Sigmoid colon (tissue), 6 donors: ENCODE measurements at regions not wholly inside any gene's neighbourhood (a gene's known extent, or its start where the extent isn't known, plus 50 kb on each side); places are given as distances from the start of the nearest gene placed in this dataset.

Experiments used
- DNase-seq: peaks from one replicate; pipeline ENCODE4 v3.0.0-alpha.2; 2019
- H3K27ac ChIP-seq, 4 donors: fragments of 200-600 bp; sonication (generic); one replicate each; pipeline ENCODE4 v1.5.1; 2016 to 2019; ENCODE audit warnings: mild to moderate bottlenecking in 1 of 4
- H3K27me3 ChIP-seq, 3 donors: fragments of 200-600 bp; sonication (generic); one replicate each; pipeline ENCODE4 v1.5.1; 2019; ENCODE audit warnings: mild to moderate bottlenecking in 1 of 3
- H3K36me3 ChIP-seq, 4 donors: fragments of 200-600 bp; sonication (generic); one replicate each; pipeline ENCODE4 v1.5.1; 2016 to 2019
- H3K4me1 ChIP-seq, 4 donors: fragments of 200-600 bp; sonication (generic); one replicate each; pipeline ENCODE4 v1.5.1; 2017 to 2019
- H3K4me3 ChIP-seq, 4 donors: fragments of 200-600 bp; sonication (generic); one replicate each; pipeline ENCODE4 v1.5.1; 2017 to 2019; ENCODE audit warnings: mild to moderate bottlenecking in 2 of 4, moderate library complexity in 1 of 4
- H3K9me3 ChIP-seq, 4 donors: fragments of 200-600 bp in 3 of 4; sonication (generic) in 3 of 4; one replicate each; pipeline versions ENCODE4 v1.5.1 to v1.6.1; 2013 to 2019
- CTCF ChIP-seq, 4 experiments: fragments of 450-650 bp in 3 of 4; fragments of 200-600 bp in 1 of 4; IDR thresholded peaks; one replicate each; pipeline ENCODE4 v1.5.1; 2016 to 2019; ENCODE audit warnings: antibody characterized with exemption in 4 of 4, mild to moderate bottlenecking in 3 of 4, moderate library complexity in 2 of 4
- EP300 ChIP-seq, 4 donors: sonication (generic); formaldehyde crosslinking; IDR thresholded peaks; one replicate each; pipeline ENCODE4 v1.6.1; 2017; ENCODE audit warnings: antibody characterized with exemption in 4 of 4
- POLR2A ChIP-seq, 2 donors: fragments of 450-650 bp; IDR thresholded peaks; one replicate each; pipeline ENCODE4 v1.6.1; 2016; ENCODE audit warnings: antibody characterized with exemption in 2 of 2, mild to moderate bottlenecking in 2 of 2, moderate library complexity in 2 of 2
- POLR2AphosphoS5 ChIP-seq, 4 donors: sonication (generic); formaldehyde crosslinking; IDR thresholded peaks; one replicate each; pipeline ENCODE4 v1.6.1; 2017; ENCODE audit warnings: antibody characterized with exemption in 4 of 4
- WGBS, 2 donors: extraction: QIAGEN DNeasy Blood & Tissue Kit; methylation state at CpG; one replicate each; pipeline ENCODE4 v1.1.7; 2013; 5-methylcytosine and 5-hydroxymethylcytosine counted together
- intact Hi-C: fragments of 100-400 bp; cut with DNase I; formaldehyde crosslinking; loops from one replicate; pipeline ENCODE4 v1.15.1; 2023
- donor health status: healthy with polysubstance abuse.
- donor health status: healthy.

GRCh38 chr2:6381326-6381725, 484.4 kb downstream of the CMPK2 start:
- 64 to 65% methylated on average over 2 of the region's 2 CpGs for WGBS, 2 donors
- H3K4me1 ChIP-seq = no peaks in the 10 kb centered on the region
- no peak overlapping the region for H3K4me3 ChIP-seq
- no peak for DNase-seq
- TF ChIP-seq POLR2A (IDR thresholded peaks at IDR 0.05) (no peak), POLR2AphosphoS5 (IDR thresholded peaks at IDR 0.05) (no peak), EP300 (IDR thresholded peaks at IDR 0.05) (no peak), CTCF (IDR thresholded peaks at IDR 0.05) (no peak)
- intact Hi-C loops = no loop called here
- H3K9me3 ChIP-seq = peaks cover 0 to 4% (median 0%) of the 10 kb centered on the region in 4 donors
- no peaks in the 10 kb centered on the region for H3K36me3 ChIP-seq
- H3K27ac ChIP-seq = no peak overlapping the region
- H3K27me3 ChIP-seq = no peaks in the 10 kb centered on the region

- no peak for TF ChIP-seq CTCF (IDR thresholded peaks at IDR 0.05)
- TF ChIP-seq POLR2A (IDR thresholded peaks at IDR 0.05) = no peak
- no peak for TF ChIP-seq EP300 (IDR thresholded peaks at IDR 0.05)
- TF ChIP-seq POLR2AphosphoS5 (IDR thresholded peaks at IDR 0.05) = no peak
- Histone ChIP-seq H3K27me3 (no peaks in the 10 kb centered on the region), H3K36me3 (no peaks in the 10 kb centered on the region), H3K27ac (no peak overlapping the region), H3K9me3 (no peaks in the 10 kb centered on the region), H3K4me3 (no peak overlapping the region), H3K4me1 (no peaks in the 10 kb centered on the region)
- 14 to 69% methylated on average over 4 of the region's 4 CpGs for WGBS, 2 donors
- intact Hi-C loops = no loop called here
- no peak for DNase-seq
Observed at GRCh38 chr2:6384341-6384740, 481.4 kb downstream of the CMPK2 start.

GRCh38 chr2:6392354-6392753, 473.4 kb downstream of the CMPK2 start:
- intact Hi-C loops = no loop called here
- Histone ChIP-seq H3K4me1 (no peaks in the 10 kb centered on the region), H3K27me3 (no peaks in the 10 kb centered on the region), H3K4me3 (no peak overlapping the region), H3K36me3 (no peaks in the 10 kb centered on the region), H3K9me3 (peaks cover 0 to 2% (median 0%) of the 10 kb centered on the region in 4 donors), H3K27ac (no peak overlapping the region)
- DNase-seq = no peak
- TF ChIP-seq EP300 (IDR thresholded peaks at IDR 0.05) (no peak), POLR2A (IDR thresholded peaks at IDR 0.05) (no peak), POLR2AphosphoS5 (IDR thresholded peaks at IDR 0.05) (no peak), CTCF (IDR thresholded peaks at IDR 0.05) (no peak)
- 88 to 90% methylated on average over 10 of the region's 10 CpGs for WGBS, 2 donors

- TF ChIP-seq EP300 (IDR thresholded peaks at IDR 0.05) (no peak), CTCF (IDR thresholded peaks at IDR 0.05) (no peak), POLR2A (IDR thresholded peaks at IDR 0.05) (no peak), POLR2AphosphoS5 (IDR thresholded peaks at IDR 0.05) (no peak)
- no peaks in the 10 kb centered on the region for H3K36me3 ChIP-seq
- no peak overlapping the region for H3K27ac ChIP-seq
- H3K4me1 ChIP-seq = no peaks in the 10 kb centered on the region
- intact Hi-C loops = no loop called here
- H3K9me3 ChIP-seq = peaks cover 0 to 2% (median 0%) of the 10 kb centered on the region in 4 donors
- H3K27me3 ChIP-seq = no peaks in the 10 kb centered on the region
- WGBS, 2 donors = 60 to 67% methylated on average over 6 of the region's 6 CpGs
- no peak overlapping the region for H3K4me3 ChIP-seq
- DNase-seq = no peak
Observed at GRCh38 chr2:6392966-6393365, 472.7 kb downstream of the CMPK2 start.

- H3K9me3 ChIP-seq = peaks cover 0 to 2% (median 0%) of the 10 kb centered on the region in 4 donors
- DNase-seq = no peak
- no peaks in the 10 kb centered on the region for H3K36me3 ChIP-seq
- no peak overlapping the region for H3K4me3 ChIP-seq
- no peaks in the 10 kb centered on the region for H3K27me3 ChIP-seq
- 83% methylated on average over 3 of the region's 3 CpGs for WGBS, 2 donors
- no peaks in the 10 kb centered on the region for H3K4me1 ChIP-seq
- intact Hi-C loops = no loop called here
- TF ChIP-seq EP300 (IDR thresholded peaks at IDR 0.05) (no peak), POLR2A (IDR thresholded peaks at IDR 0.05) (no peak), POLR2AphosphoS5 (IDR thresholded peaks at IDR 0.05) (no peak), CTCF (IDR thresholded peaks at IDR 0.05) (no peak)
- no peak overlapping the region for H3K27ac ChIP-seq
Observed at GRCh38 chr2:6393819-6394218, 471.9 kb downstream of the CMPK2 start.
